HG03045 (cell line): ENCODE measurements at regions not wholly inside any gene's neighbourhood (a gene's known extent, or its start where the extent isn't known, plus 50 kb on each side); places are given as distances from the start of the nearest gene placed in this dataset.

Experiments
- ATAC-seq: cut with Tn5 transposase; IDR thresholded peaks from one replicate; pipeline ENCODE4 v1.9.1; 2021; ENCODE audit warnings: mild to moderate bottlenecking, moderate library complexity; ENCODE audit not compliant: unreplicated experiment

DNA sequence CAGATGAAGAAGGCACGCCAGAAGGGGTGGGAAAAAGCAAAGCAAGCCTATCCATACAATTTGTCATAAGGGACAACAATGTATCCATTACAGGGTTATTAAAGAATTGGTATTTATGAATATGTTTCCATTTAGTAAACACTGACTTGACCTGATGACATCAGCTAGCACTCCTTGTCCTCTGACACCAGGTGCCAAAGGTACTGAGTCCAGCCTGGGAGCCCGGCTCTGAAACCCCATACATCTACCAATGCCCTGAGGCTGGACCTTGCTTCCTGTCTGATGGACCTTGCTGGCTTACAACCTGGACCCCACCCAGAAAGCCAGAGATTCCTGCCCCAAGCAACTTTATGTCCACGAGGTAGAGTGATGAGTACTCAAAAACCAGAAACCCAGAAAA is 263.0 kb upstream of the ATP11B start:
- no peak for ATAC-seq

- no peak for ATAC-seq
Observed at GRCh38 chr3:182533394-182533793, 259.9 kb upstream of the ATP11B start.

- no peak for ATAC-seq
Observed at GRCh38 chr3:182544542-182544941, 248.8 kb upstream of the ATP11B start.

- no peak for ATAC-seq
Observed at GRCh38 chr3:182562274-182562673, 231.0 kb upstream of the ATP11B start.

DNA sequence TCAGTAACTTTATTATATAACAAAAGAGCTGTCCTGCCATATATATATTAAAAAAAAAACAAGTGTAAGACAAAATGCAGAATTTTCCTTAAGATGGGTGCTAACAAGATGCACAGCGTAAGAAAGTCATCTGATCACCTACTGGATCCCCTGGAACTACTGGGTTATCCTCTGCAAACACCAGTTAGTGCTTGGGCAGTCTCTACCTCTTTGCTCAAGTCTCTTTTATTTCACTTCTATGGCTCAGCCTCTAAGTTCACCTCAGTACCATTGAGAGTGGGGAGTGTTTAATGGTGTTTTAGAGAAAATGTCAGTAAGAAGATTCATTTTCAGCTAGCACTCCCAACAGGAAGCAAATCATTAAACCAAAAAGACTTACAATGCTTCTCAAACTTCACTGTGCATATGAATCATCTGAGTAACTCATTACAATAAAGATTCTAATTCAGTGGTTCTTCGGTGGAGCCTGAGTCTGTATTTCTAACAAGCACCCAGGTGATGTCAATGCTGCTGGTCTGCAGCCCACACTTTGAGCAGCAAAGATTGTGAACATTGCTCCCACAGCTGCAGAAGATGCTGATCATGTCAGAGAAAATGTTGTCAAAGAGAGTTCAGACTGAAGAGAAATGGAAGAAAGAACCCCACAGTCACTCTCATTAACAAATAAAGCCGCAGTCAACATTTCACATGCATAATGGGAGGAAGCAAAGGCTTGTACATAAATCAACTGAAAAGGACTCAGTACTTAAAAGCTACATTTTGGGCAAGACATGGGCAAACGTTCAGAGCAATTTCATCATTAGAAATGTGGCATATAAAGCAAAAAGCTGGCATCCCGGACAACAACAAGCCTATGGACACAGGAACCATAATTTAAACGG is 227.1 kb upstream of the ATP11B start:
- ATAC-seq, result no peak

- no peak for ATAC-seq
Observed at GRCh38 chr3:182567700-182568099, 225.6 kb upstream of the ATP11B start.

GRCh38 chr3:182568261-182568660 is 225.0 kb upstream of the ATP11B start:
- no peak for ATAC-seq

DNA sequence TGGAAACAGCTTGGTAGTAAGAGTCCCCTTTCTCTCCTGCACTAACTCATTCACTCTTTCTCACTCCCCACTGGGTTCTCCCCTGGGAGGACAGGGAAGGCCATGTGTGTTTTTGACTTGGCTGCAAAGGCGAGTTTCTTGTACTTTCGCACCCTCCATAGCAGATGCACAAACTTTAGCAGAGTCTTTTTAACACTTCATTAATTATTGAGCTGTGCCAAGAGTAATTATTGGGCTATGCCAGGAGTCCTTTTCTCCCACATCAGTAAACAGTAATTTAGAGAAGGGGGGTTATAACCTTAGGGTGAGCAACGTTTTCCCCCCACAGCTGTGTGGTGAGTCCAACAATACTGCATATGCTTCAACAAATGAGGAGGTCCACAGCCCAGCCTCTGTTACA is 224.4 kb upstream of the ATP11B start:
- no peak for ATAC-seq

GRCh38 chr3:182570946-182571594 is 222.2 kb upstream of the ATP11B start:
- no peak for ATAC-seq

GRCh38 chr3:182575941-182576340 is 217.4 kb upstream of the ATP11B start:
- ATAC-seq, result no peak

- no peak for ATAC-seq
Observed at GRCh38 chr3:182583545-182583944, 209.8 kb upstream of the ATP11B start.

GRCh38 chr3:182585532-182586150 is 207.7 kb upstream of the ATP11B start:
- ATAC-seq, result no peak

- no peak for ATAC-seq
Observed at GRCh38 chr3:182592747-182593146, 200.6 kb upstream of the ATP11B start.

DNA sequence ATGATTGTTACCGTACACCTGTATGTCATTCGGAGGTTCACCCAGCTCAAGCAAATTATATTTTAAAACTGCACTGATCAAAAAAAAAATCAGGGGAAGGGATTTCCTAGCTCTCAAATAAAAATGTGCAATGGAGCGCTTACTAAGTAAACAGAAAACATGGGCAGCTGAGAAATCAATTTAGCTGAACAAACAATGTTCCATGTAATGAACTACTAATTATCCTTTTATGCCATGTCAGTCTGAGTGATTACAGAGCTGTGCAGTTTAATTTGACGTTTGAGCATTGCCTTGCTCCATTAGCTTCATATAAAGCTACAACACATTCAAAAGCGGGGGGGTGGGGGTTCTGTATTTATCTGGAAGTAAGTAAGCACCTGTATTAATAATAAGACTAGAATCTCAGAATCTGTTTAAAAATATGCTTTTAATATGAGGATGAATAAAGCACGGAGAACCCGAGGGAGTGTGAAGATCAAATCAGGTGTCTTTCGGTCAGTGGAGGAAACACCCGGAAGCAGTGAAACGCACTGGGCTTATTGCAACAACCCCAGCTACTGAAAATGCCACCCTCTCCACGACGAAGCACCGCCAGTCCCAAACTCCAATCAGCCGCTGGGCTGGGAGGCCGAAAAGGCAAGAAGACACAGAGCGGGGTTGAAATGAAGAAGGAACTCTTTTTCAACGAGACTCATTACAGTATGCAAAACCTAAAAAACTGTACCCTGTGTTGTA is 196.5 kb upstream of the ATP11B start:
- no peak for ATAC-seq

DNA sequence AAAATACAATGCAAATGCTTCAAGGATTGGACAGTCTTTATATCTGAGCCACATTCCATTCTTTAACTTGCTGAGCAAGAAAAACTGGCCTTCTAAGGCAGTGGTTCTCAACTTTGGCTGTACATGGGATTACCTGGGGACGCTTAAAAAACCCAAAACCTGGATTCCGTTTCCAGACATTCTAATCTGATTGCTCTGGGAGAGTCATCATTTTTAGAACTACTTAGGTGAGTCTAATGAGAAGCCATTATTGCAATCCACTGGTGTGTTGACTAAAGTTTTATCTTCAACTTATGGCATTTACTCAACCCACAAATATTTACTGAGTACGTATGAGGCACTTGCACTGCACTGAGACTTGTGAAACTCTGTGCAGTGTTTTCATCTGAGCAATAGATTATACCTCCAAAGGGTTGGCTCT is 195.7 kb upstream of the ATP11B start:
- ATAC-seq, result no peak

GRCh38 chr3:182601597-182601996 is 191.7 kb upstream of the ATP11B start:
- no peak for ATAC-seq

DNA sequence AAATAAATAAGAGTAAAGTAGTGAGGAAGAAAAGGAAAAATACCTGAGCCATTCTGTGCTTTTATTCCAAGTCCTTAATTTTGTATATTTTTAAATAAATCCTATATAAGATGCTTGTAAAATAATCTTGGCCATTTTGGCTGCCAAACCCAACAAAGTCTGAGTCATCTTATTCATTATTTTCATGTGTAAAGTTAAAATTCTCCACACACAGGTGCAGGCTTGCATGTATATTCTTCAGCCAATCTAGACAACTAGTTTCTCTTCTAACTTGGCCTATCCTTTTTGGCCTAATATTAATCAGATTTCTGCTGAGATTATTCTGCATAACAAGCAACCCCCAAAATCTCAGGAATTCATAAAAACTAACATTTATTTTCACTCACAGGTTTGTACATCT is 189.8 kb upstream of the ATP11B start:
- no peak for ATAC-seq

DNA sequence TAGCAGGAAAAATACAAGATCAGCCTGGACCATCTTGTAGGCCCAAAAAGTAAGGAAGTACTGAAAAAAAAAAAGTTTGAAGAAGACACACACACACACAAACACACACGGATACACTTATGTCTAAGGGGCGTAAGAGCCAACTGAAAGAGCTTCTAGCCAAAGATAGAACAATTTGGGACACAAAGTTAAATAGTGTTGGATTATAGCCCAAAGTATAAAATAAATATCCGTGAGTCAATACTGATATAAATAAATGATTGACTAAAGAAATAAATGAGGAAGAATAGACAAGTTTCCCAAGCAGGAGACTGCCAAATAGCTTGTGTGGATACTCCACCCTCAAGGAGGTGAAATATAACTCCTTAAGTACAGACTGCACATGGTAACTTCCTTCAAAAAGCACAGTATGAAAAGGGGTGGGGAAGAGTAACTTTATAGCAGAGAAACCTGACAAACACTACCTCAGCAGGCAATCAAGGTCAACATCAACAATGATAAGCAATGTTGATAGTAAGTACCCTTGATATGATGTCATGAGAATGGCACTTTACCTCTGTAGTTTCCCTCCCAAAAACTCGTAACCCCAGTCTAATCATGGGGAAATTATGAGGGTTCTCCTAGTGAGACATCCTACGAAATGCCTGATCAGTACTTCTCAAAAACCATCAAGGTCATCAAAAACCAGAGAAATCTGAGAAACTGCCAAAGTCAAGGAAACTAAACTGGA is 187.3 kb upstream of the ATP11B start:
- no peak for ATAC-seq

GRCh38 chr3:182606905-182607504 is 186.3 kb upstream of the ATP11B start:
- ATAC-seq, result no peak

- no peak for ATAC-seq
Observed at GRCh38 chr3:182608832-182609231, 184.5 kb upstream of the ATP11B start.
